ENCODE measurements at regions not wholly inside any gene's neighbourhood (a gene's known extent, or its start where the extent isn't known, plus 50 kb on each side); places are given as distances from the start of the nearest gene placed in this dataset.
"Not testable (repeated sequence)": the region's sequence is repeated elsewhere in the genome, so short reads cannot be mapped to it uniquely, and the experiment has no call there.

GRCh38 chr9:117835798-117836197 is 131.6 kb downstream of the TLR4 start:
- Histone ChIP-seq H3K27me3 (ENCODE audit: insufficient read depth in 3 of 3, low read length in 2 of 3) (peaks cover 0 to 2% (median 0%) of the 10 kb centered on the region in 3 donors), H3K36me3 (ENCODE audit: insufficient read depth in 1 of 2, low read depth in 1 of 2) (no peaks in the 10 kb centered on the region), H3K4me3 (no peak overlapping the region), H3K27ac (no peak overlapping the region), H3K4me1 (no peaks in the 10 kb centered on the region), H3K9me3 (no peaks in the 10 kb centered on the region)
- no peak for DNase-seq
- no peak for ATAC-seq
- no peak for TF ChIP-seq CTCF (IDR thresholded peaks at IDR 0.05)
- 87 to 96% (median 94%) methylated on average over 1 of the region's 1 CpG for WGBS, 3 donors
- intact Hi-C loops (cut with DNase I), result no loop called here

GRCh38 chr9:117839862-117840261 is 135.7 kb downstream of the TLR4 start:
- intact Hi-C loops (cut with DNase I), result no loop called here

GRCh38 chr9:117851836-117852461 is 147.7 kb downstream of the TLR4 start:
- H3K27ac ChIP-seq; intact Hi-C loops (cut with DNase I); H3K9me3 ChIP-seq; DNase-seq; H3K36me3 ChIP-seq (ENCODE audit: insufficient read depth in 1 of 2, low read depth in 1 of 2); ATAC-seq; H3K4me3 ChIP-seq; H3K4me1 ChIP-seq; H3K27me3 ChIP-seq (ENCODE audit: insufficient read depth in 3 of 3, low read length in 2 of 3): not testable (repeated sequence)
- 84 to 88% (median 85%) methylated on average over 34 to 38 of the region's 38 CpGs for WGBS, 3 donors

More at GRCh38 chr9:117839862-117840261, 135.7 kb downstream of the TLR4 start:
- WGBS, 3 donors, result 84 to 91% (median 86%) methylated on average over 2 of the region's 2 CpGs
- ATAC-seq, result no peak
- Histone ChIP-seq H3K4me1 (no peaks in the 10 kb centered on the region), H3K36me3 (ENCODE audit: insufficient read depth in 1 of 2, low read depth in 1 of 2) (no peaks in the 10 kb centered on the region), H3K4me3 (no peak overlapping the region), H3K27me3 (ENCODE audit: insufficient read depth in 3 of 3, low read length in 2 of 3) (peaks cover 0 to 2% (median 0%) of the 10 kb centered on the region in 3 donors), H3K27ac (no peak overlapping the region), H3K9me3 (no peaks in the 10 kb centered on the region)
- no peak for TF ChIP-seq CTCF (IDR thresholded peaks at IDR 0.05)
- no peak for DNase-seq

GRCh38 chr9:117858561-117858960 is 154.4 kb downstream of the TLR4 start:
- 53 to 56% (median 53%) methylated on average over 4 of the region's 4 CpGs for WGBS, 3 donors
- Histone ChIP-seq H3K4me3 (no peak overlapping the region), H3K4me1 (no peaks in the 10 kb centered on the region), H3K36me3 (ENCODE audit: insufficient read depth in 1 of 2, low read depth in 1 of 2) (no peaks in the 10 kb centered on the region), H3K9me3 (no peaks in the 10 kb centered on the region), H3K27me3 (ENCODE audit: insufficient read depth in 3 of 3, low read length in 2 of 3) (no peaks in the 10 kb centered on the region), H3K27ac (no peak overlapping the region)
- intact Hi-C loops (cut with DNase I), result no loop called here
- no peak for DNase-seq
- no peak for ATAC-seq
- no peak for TF ChIP-seq CTCF (IDR thresholded peaks at IDR 0.05)

- DNase-seq, result no peak
- no peak for ATAC-seq
- Histone ChIP-seq H3K36me3 (ENCODE audit: insufficient read depth in 1 of 2, low read depth in 1 of 2) (no peaks in the 10 kb centered on the region), H3K27ac (no peak overlapping the region), H3K4me1 (no peaks in the 10 kb centered on the region), H3K27me3 (ENCODE audit: insufficient read depth in 3 of 3, low read length in 2 of 3) (no peaks in the 10 kb centered on the region), H3K4me3 (no peak overlapping the region), H3K9me3 (no peaks in the 10 kb centered on the region)
- 74 to 82% (median 82%) methylated on average over 1 of the region's 1 CpG for WGBS, 3 donors
- TF ChIP-seq CTCF (IDR thresholded peaks at IDR 0.05), result no peak
- intact Hi-C loops (cut with DNase I), result no loop called here
Measured at GRCh38 chr9:117860849-117861248, 156.6 kb downstream of the TLR4 start.

Data from psoas muscle (tissue), 7 donors.